Muscle of leg (tissue), 3 donors: ENCODE measurements at regions not wholly inside any gene's neighbourhood (a gene's known extent, or its start where the extent isn't known, plus 50 kb on each side); places are given as distances from the start of the nearest gene placed in this dataset.

Experiments
- DNase-seq: peaks from one replicate; pipeline ENCODE4 v3.0.0; 2013
- H3K27ac ChIP-seq: one replicate; pipeline ENCODE4 v1.5.1; 2013; ENCODE audit warnings: mild to moderate bottlenecking, low read length, control low read depth
- H3K27me3 ChIP-seq: one replicate; pipeline ENCODE4 v1.6.1; 2013; ENCODE audit warnings: low read length; ENCODE audit not compliant: control insufficient read depth, insufficient read depth
- H3K36me3 ChIP-seq: one replicate; pipeline ENCODE4 v1.6.1; 2013; ENCODE audit warnings: low read length; ENCODE audit not compliant: control insufficient read depth, insufficient read depth
- H3K4me1 ChIP-seq: one replicate; pipeline ENCODE4 v1.6.1; 2013; ENCODE audit warnings: low read length; ENCODE audit not compliant: control insufficient read depth, insufficient read depth
- H3K4me3 ChIP-seq: one replicate; pipeline ENCODE4 v1.5.1; 2013; ENCODE audit warnings: low read length, control low read depth
- H3K9me3 ChIP-seq: replicated peaks from 2 replicates; pipeline ENCODE4 v1.6.1; 2013; ENCODE audit warnings: low read depth, low read length; ENCODE audit not compliant: control insufficient read depth
- WGBS: methylation state at CpG from one replicate; pipeline ENCODE4 v1.1.5; 2013; ENCODE audit warnings: missing lambda C conversion rate; ENCODE audit not compliant: insufficient coverage; 5-methylcytosine and 5-hydroxymethylcytosine counted together

- Histone ChIP-seq H3K27me3 (no peaks in the 10 kb centered on the region), H3K36me3 (no peaks in the 10 kb centered on the region), H3K9me3 (no peaks in the 10 kb centered on the region), H3K4me1 (no peaks in the 10 kb centered on the region), H3K27ac (no peak overlapping the region), H3K4me3 (no peak overlapping the region)
- no CpG with 5 or more reads among the region's 3 CpGs for WGBS
- DNase-seq = no peak
These were observed 51.1 kb downstream of the HYCC1 start for GRCh38 chr7:22962775-22963350.

DNA sequence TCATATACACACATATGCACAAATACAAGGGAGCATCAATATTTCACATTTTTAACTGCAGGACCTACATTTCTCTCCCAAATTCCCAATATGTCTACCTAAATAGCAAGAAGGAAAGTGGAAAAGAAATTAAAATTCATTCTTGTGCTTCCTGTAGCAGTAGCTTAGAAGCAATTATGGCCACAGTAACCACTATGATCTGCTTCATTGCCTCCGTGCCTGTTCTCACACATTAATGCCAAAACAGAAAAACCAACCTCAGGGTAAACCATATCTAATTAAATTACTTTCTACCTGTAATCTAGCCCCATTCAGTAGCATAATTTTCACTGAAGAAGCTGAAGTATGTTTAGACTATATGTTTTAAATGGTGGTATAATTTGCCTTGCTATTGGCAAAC is 55.2 kb downstream of the HYCC1 start:
- no peaks in the 10 kb centered on the region for H3K9me3 ChIP-seq
- H3K4me1 ChIP-seq = no peaks in the 10 kb centered on the region
- DNase-seq = no peak
- WGBS = no CpG with 5 or more reads among the region's 1 CpG
- H3K27ac ChIP-seq = no peak overlapping the region
- H3K27me3 ChIP-seq = no peaks in the 10 kb centered on the region
- no peak overlapping the region for H3K4me3 ChIP-seq
- H3K36me3 ChIP-seq = no peaks in the 10 kb centered on the region

- Histone ChIP-seq H3K4me1 (no peaks in the 10 kb centered on the region), H3K36me3 (no peaks in the 10 kb centered on the region), H3K27ac (no peak overlapping the region), H3K27me3 (no peaks in the 10 kb centered on the region), H3K4me3 (no peak overlapping the region), H3K9me3 (no peaks in the 10 kb centered on the region)
- no CpG with 5 or more reads among the region's 1 CpG for WGBS
- DNase-seq = no peak
These were observed 59.7 kb downstream of the HYCC1 start for GRCh38 chr7:22954251-22954650.

DNA sequence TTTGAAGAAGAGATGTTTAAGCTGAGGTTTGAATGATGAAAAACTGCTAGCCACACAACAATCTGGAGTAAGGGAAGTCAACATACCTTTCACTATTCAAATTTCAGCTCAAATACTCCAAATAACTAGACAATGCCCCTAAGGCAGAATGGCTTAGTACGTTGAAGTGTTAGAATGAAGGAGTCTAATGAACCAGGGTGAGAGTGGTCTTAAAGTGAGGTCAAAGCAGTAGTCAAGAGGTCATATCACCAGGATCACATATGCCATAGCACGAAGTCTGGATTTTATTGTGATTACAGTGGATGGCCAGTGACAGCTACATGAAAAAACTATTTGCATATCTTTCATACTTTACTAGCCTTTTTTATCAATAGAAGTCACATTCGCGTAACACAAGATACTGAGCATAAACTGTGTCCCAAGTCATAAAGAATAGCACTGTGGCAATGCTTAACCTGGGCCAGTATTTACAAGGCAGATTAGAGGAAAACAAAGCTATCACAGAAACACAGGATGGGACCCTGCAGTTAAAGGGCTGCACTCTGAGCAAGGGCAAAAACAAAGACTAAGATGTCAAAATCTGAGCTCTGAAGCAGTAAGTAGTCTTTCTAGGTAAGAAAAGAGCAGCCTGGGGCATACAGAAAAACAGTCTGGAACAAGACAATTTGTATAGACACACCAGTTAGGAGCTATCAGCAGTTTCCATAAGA is 61.5 kb downstream of the HYCC1 start:
- H3K36me3 ChIP-seq = peaks cover 4% of the 10 kb centered on the region
- H3K27me3 ChIP-seq = no peaks in the 10 kb centered on the region
- H3K27ac ChIP-seq = no peak overlapping the region
- no peak overlapping the region for H3K4me3 ChIP-seq
- 40% methylated on average over 1 of the region's 4 CpGs for WGBS
- H3K4me1 ChIP-seq = no peaks in the 10 kb centered on the region
- H3K9me3 ChIP-seq = no peaks in the 10 kb centered on the region
- DNase-seq = no peak

- Histone ChIP-seq H3K27me3 (no peaks in the 10 kb centered on the region), H3K9me3 (no peaks in the 10 kb centered on the region), H3K27ac (no peak overlapping the region), H3K4me3 (no peak overlapping the region), H3K36me3 (peaks cover 4% of the 10 kb centered on the region), H3K4me1 (no peaks in the 10 kb centered on the region)
- WGBS = 64% methylated on average over 1 of the region's 2 CpGs
- DNase-seq = no peak
These were observed 64.0 kb downstream of the HYCC1 start for GRCh38 chr7:22949944-22950343.

- Histone ChIP-seq H3K9me3 (no peaks in the 10 kb centered on the region), H3K4me1 (no peaks in the 10 kb centered on the region), H3K27ac (no peak overlapping the region), H3K27me3 (no peaks in the 10 kb centered on the region), H3K4me3 (no peak overlapping the region), H3K36me3 (peaks cover 4% of the 10 kb centered on the region)
- no peak for DNase-seq
- no CpG with 5 or more reads among the region's 3 CpGs for WGBS
These were observed 64.7 kb downstream of the HYCC1 start for GRCh38 chr7:22949221-22949620.

- no peak for DNase-seq
- no peak overlapping the region for H3K4me3 ChIP-seq
- peaks cover 4% of the 10 kb centered on the region for H3K36me3 ChIP-seq
- no peaks in the 10 kb centered on the region for H3K9me3 ChIP-seq
- no peaks in the 10 kb centered on the region for H3K4me1 ChIP-seq
- H3K27me3 ChIP-seq = no peaks in the 10 kb centered on the region
- H3K27ac ChIP-seq = no peak overlapping the region
- no CpG with 5 or more reads among the region's 2 CpGs for WGBS
These were observed 65.2 kb downstream of the HYCC1 start for GRCh38 chr7:22948770-22949169.

DNA sequence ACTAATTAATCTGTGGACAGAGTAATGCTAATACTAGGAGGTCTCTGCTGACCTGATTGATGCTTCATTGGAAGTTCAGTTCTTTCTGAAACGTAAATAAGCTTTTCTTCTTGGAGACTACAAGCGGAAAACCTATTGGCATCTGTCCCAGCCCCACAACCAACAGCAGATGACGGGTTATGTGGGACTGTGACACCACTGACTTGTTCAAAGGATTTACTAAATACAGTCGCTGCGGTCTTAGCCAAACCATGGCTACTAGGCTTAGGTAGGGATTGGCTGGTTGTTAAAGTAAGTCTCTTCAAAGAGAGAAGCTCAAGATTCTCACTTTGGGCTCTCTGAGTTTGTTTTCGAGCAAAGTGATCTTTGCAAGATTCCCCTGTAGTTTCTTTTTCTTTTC is 68.3 kb downstream of the HYCC1 start:
- Histone ChIP-seq H3K27me3 (no peaks in the 10 kb centered on the region), H3K9me3 (no peaks in the 10 kb centered on the region), H3K4me1 (no peaks in the 10 kb centered on the region), H3K27ac (no peak overlapping the region), H3K36me3 (peaks cover 4% of the 10 kb centered on the region), H3K4me3 (no peak overlapping the region)
- 64% methylated on average over 4 of the region's 6 CpGs for WGBS
- DNase-seq = peak; percentile 42

GRCh38 chr7:22944510-22944909 is 69.4 kb downstream of the HYCC1 start:
- no CpG with 5 or more reads among the region's 2 CpGs for WGBS
- H3K4me3 ChIP-seq = no peak overlapping the region
- peak; percentile 59 for DNase-seq

GRCh38 chr7:22944022-22944421 is 69.9 kb downstream of the HYCC1 start:
- H3K27ac ChIP-seq = no peak overlapping the region
- no peaks in the 10 kb centered on the region for H3K9me3 ChIP-seq
- peaks cover 4% of the 10 kb centered on the region for H3K36me3 ChIP-seq
- H3K27me3 ChIP-seq = no peaks in the 10 kb centered on the region
- H3K4me1 ChIP-seq = no peaks in the 10 kb centered on the region
- DNase-seq = peak; percentile 91
- WGBS = 23% methylated on average over 3 of the region's 6 CpGs
- H3K4me3 ChIP-seq = no peak overlapping the region

More at GRCh38 chr7:22944510-22944909, 69.4 kb downstream of the HYCC1 start:
- no peaks in the 10 kb centered on the region for H3K27me3 ChIP-seq
- H3K36me3 ChIP-seq = peaks cover 4% of the 10 kb centered on the region
- no peaks in the 10 kb centered on the region for H3K9me3 ChIP-seq
- no peaks in the 10 kb centered on the region for H3K4me1 ChIP-seq
- no peak overlapping the region for H3K27ac ChIP-seq
